PFSK-1 (cell line): ENCODE measurements at regions not wholly inside any gene's neighbourhood (a gene's known extent, or its start where the extent isn't known, plus 50 kb on each side); places are given as distances from the start of the nearest gene placed in this dataset.

ENCODE experiments used
- FOXP2 ChIP-seq: optimal IDR thresholded peaks from 2 replicates; pipeline ENCODE3; 2011; ENCODE audit warnings: borderline replicate concordance, control low read depth, inconsistent platforms; ENCODE audit not compliant: insufficient read depth; ENCODE audit errors: extremely low read length, extremely low read depth
- POLR2AphosphoS5 ChIP-seq: IDR thresholded peaks from 2 replicates; pipeline ENCODE4 v1.6.1; 2012; ENCODE audit warnings: low read depth, mild to moderate bottlenecking, control low read depth, low read length, moderate library complexity
- SIN3A ChIP-seq: IDR thresholded peaks from 2 replicates; pipeline ENCODE4 v1.6.1; 2012; ENCODE audit warnings: mild to moderate bottlenecking, low read length, moderate library complexity, borderline replicate concordance; ENCODE audit not compliant: insufficient read depth
- TAF1 ChIP-seq: IDR thresholded peaks from 2 replicates; pipeline ENCODE4 v1.6.1; 2012; ENCODE audit warnings: low read length, control low read depth, borderline replicate concordance; ENCODE audit not compliant: insufficient read depth
- TF ChIP-seq, protein P1 (sequence below), 2 experiments: IDR thresholded peaks; 2 replicates each; pipeline versions ENCODE4 v1.6.1 to v1.8.0; 2011 to 2012; ENCODE audit warnings: low read depth in 2 of 2, low read length in 2 of 2, control low read depth in 1 of 2, inconsistent platforms in 1 of 2, mild to moderate bottlenecking in 1 of 2, moderate library complexity in 1 of 2; ENCODE audit not compliant: insufficient read depth in 1 of 2

DNA sequence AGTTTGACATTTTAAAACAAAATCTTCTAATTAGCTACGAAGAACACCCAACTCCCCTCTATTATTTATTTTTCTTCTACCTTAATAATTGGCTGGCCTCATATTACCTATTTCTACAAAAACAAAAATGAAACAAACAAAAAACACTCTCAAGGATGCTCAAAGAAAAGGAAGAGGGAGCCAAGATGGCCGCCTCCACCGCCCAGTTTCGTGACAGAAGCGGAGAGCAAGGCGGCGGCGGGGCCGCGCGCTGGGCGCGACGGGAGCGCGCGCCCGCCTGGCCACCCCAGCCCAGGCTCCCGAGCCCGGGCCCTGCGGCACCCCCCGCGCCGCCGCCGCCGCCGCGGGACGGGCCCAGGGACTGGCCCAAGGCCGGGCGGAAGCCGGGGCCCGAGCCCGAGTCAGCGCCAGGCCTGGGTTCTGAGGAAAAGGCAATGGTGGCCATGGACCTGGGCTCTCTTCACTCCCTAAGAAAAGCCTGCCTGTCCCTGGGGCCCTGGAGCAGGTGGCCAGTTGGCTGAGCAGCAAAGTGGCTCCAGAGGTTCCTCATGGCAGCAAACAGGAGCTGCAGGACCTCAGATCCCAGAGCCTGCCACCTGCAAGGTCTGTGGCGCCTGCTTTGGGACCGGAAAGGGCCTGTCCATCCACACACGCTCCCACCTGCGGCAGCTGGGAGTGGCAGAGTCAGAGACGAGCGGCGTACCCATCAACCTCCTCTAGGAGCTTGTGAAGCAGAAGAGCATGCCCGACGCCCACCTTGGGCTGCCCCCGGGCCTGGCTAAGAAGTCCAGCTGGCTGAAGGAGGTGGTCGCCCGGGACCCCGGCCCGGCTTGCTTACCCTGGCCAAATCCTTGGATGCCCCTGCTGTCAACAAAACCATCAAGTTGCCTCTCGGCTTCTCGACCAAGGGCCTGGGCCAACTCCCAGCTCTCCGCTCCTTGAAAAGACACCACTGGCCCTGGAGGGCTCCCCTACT, 543.2 kb upstream of the CCDC179 start:
- TF ChIP-seq SIN3A, result no peak
- TF ChIP-seq FOXP2, result no peak
- no peak for TF ChIP-seq POLR2AphosphoS5
- TF ChIP-seq TAF1, result no peak
- TF ChIP-seq, protein P1, sequence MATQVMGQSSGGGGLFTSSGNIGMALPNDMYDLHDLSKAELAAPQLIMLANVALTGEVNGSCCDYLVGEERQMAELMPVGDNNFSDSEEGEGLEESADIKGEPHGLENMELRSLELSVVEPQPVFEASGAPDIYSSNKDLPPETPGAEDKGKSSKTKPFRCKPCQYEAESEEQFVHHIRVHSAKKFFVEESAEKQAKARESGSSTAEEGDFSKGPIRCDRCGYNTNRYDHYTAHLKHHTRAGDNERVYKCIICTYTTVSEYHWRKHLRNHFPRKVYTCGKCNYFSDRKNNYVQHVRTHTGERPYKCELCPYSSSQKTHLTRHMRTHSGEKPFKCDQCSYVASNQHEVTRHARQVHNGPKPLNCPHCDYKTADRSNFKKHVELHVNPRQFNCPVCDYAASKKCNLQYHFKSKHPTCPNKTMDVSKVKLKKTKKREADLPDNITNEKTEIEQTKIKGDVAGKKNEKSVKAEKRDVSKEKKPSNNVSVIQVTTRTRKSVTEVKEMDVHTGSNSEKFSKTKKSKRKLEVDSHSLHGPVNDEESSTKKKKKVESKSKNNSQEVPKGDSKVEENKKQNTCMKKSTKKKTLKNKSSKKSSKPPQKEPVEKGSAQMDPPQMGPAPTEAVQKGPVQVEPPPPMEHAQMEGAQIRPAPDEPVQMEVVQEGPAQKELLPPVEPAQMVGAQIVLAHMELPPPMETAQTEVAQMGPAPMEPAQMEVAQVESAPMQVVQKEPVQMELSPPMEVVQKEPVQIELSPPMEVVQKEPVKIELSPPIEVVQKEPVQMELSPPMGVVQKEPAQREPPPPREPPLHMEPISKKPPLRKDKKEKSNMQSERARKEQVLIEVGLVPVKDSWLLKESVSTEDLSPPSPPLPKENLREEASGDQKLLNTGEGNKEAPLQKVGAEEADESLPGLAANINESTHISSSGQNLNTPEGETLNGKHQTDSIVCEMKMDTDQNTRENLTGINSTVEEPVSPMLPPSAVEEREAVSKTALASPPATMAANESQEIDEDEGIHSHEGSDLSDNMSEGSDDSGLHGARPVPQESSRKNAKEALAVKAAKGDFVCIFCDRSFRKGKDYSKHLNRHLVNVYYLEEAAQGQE (IDR thresholded peaks at IDR 0.05; ENCODE audit: insufficient read depth in 1 of 2, low read depth in 2 of 2, low read length in 2 of 2), result no peak

DNA sequence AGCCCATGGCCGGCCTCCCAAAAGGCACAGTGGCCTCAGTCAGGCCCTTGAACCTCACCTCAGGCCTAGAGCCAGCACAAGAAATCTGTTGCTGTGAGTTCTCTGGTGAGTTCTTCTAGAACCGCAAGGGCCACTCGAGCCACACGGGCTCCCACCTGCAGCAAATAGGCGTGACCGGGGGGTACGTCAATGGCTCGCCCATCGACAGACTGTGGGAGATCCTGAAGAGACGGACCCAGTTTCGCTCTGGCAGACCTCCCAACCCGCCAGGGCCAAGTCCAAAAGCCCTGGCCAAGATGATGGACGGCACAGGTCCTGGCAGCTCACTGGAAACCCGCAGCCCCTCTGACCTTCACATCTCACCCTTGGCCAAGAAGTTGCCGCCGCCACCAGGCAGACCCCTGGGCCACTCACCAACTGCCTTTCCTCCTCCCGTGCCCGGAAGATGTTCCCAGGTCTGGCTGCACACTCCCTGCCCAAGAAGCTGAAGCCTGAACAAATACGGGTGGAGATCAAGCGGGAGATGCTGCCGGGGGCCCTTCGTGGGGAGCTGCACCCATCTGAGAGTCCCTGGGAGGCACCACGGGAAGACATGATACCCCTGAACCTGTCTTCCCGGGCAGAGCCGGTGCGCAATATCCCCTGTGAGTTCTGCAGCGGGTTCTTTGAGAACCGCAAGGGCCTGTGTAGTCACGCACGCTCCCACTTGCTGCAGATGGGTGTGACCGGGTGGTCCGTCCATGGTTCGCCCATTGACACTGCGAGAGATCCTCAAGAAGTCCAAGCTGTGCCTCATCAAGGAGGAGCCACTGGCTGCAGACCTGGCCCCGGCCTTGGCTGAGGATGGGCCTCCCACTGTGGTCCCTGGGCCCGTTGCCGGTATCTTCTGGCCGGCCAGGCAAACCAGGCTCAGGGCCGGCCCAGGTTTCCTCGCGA, 544.2 kb upstream of the CCDC179 start:
- TF ChIP-seq, protein P1 (IDR thresholded peaks at IDR 0.05; ENCODE audit: insufficient read depth in 1 of 2, low read depth in 2 of 2, low read length in 2 of 2), result no peak

DNA sequence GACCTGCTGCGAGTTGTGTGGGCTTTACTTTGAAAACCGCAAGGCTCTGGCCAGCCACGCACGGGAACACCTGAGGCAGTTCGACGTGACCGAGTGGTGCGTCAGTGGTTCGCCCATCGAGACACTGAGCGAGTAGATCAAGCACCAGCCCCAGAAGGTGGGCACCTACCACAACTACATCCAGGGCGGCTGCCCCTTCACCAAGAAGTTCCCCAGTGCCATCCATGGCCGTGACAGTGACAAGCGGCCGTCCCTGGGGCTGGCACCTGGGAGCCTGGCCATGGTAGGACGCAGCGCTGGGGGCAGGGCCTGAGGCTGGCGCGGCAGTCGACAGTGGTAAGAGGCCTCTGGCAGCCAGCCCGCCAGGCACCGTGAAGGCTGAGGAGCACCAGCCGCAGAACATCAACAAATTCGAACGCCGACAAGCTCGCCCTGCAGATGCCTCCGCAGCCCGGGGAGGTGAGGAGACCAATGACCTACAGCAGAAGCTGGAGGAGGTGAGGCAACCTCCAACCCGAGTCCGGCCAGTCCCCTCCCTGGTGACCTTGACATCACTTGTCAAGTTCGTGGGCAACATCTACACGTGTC, 545.2 kb upstream of the CCDC179 start:
- TF ChIP-seq SIN3A (no peak), FOXP2 (no peak), TAF1 (no peak)
- TF ChIP-seq, protein P1 (IDR thresholded peaks at IDR 0.05; ENCODE audit: insufficient read depth in 1 of 2, low read depth in 2 of 2, low read length in 2 of 2), result no peak

DNA sequence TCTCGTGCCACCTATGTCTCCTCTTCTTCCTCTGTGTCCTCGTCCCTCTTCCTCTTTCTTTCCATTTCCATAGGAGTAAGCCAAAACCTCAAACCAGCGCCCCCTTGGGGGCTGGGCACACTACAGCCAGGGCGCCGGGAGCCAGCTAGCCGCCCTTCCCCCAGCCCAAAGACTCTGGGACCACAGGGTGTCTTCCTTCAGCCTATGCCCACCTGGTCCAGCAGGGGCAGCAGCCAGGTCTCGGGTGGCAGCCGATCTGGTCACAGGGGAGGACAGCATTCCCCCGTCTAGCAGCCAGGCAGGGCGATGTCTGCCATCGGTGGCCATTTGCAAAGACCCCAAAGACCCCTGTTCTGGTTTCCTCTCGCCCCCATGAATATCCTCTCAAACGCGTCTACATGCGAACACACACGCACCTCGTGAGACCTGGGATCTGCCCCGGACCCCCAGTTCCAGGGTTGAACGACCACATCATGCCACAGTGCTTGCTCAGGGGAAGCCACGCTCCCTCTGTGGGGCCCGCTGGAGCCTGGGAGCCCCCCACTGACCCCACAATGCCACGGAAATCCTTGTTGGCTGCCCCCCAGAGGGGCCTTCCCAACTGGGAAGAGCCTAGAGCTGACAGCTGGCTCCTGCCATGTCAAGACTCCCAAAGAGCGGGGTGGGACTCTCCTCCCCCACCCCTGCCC, 546.0 kb upstream of the CCDC179 start:
- TF ChIP-seq TAF1 (no peak), FOXP2 (no peak), SIN3A (no peak), POLR2AphosphoS5 (no peak)
- TF ChIP-seq, protein P1 (IDR thresholded peaks at IDR 0.05; ENCODE audit: insufficient read depth in 1 of 2, low read depth in 2 of 2, low read length in 2 of 2), result no peak
